ENCODE measurements at regions not wholly inside any gene's neighbourhood (a gene's known extent, or its start where the extent isn't known, plus 50 kb on each side); places are given as distances from the start of the nearest gene placed in this dataset.

DNA sequence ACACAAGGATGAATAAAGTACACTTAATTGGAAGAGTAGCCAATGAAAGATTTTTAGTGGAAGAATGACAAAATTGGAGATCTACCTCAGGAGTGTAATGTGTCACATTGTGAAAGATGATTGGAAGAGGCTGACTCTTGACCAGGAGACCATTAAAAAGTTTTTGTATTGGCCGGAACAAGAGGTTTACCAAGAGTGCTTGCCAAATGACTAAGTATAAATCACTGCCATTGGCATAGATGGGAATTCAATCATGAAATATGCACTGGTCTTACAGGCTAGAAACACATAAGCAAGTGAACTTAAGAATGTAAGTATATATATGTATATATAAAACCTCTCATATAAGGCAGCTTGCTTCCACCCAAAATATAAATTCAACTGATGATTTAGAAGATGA lies 58.7 kb upstream of the TFEC start:
- no peak for TF ChIP-seq TAF1 (IDR thresholded peaks at IDR 0.05; ENCODE audit: borderline replicate concordance, insufficient read depth, low read length)
- TF ChIP-seq POLR2AphosphoS5 (IDR thresholded peaks at IDR 0.05; ENCODE audit: low read depth, low read length), result no peak
